H9 (cell line): ENCODE measurements at regions not wholly inside any gene's neighbourhood (a gene's known extent, or its start where the extent isn't known, plus 50 kb on each side); places are given as distances from the start of the nearest gene placed in this dataset.

ENCODE experiments used
- DNase-seq: peaks from one replicate; pipeline ENCODE4 v3.0.0-alpha.2; 2017
- H2AFZ ChIP-seq: one replicate; pipeline ENCODE4 v1.6.1; 2013; ENCODE audit warnings: mild to moderate bottlenecking, low read length, control low read depth, moderate library complexity
- H2AK5ac ChIP-seq: 2 replicates; pipeline ENCODE4 v1.6.1; 2013; ENCODE audit warnings: low read length, control low read depth, mixed read lengths; ENCODE audit not compliant: insufficient read length
- H2BK120ac ChIP-seq: one replicate; pipeline ENCODE4 v1.6.1; 2013; ENCODE audit warnings: low read depth, mild to moderate bottlenecking, low read length, control low read depth, inconsistent platforms; ENCODE audit not compliant: poor library complexity, severe bottlenecking
- H2BK12ac ChIP-seq: 2 replicates; pipeline ENCODE4 v1.6.1; 2013; ENCODE audit warnings: low read length, control low read depth, mixed read lengths, low read depth; ENCODE audit not compliant: insufficient read length
- H2BK15ac ChIP-seq: 2 replicates; pipeline ENCODE4 v1.6.1; 2013; ENCODE audit warnings: low read depth, low read length, control low read depth
- H2BK20ac ChIP-seq: one replicate; pipeline ENCODE4 v1.6.1; 2013; ENCODE audit warnings: low read depth, mild to moderate bottlenecking, low read length, control low read depth, inconsistent platforms; ENCODE audit not compliant: poor library complexity, severe bottlenecking
- H2BK5ac ChIP-seq: 2 replicates; pipeline ENCODE4 v1.6.1; 2013; ENCODE audit warnings: low read length, control low read depth, mixed read lengths; ENCODE audit not compliant: insufficient read length
- H3K14ac ChIP-seq: 2 replicates; pipeline ENCODE4 v1.6.1; 2013; ENCODE audit warnings: low read length, control low read depth; ENCODE audit not compliant: insufficient read depth
- H3K18ac ChIP-seq: 2 replicates; pipeline ENCODE4 v1.6.1; 2013; ENCODE audit warnings: low read depth, mild to moderate bottlenecking, mixed read lengths, low read length, control low read depth; ENCODE audit not compliant: insufficient read length
- H3K23ac ChIP-seq: 2 replicates; pipeline ENCODE4 v1.6.1; 2013; ENCODE audit warnings: low read length, control low read depth, mixed read lengths, low read depth; ENCODE audit not compliant: insufficient read length
- H3K23me2 ChIP-seq: 2 replicates; pipeline ENCODE4 v1.6.1; 2013; ENCODE audit warnings: low read depth, mild to moderate bottlenecking, mixed read lengths, low read length, control low read depth; ENCODE audit not compliant: insufficient read length, poor library complexity, severe bottlenecking
- H3K27ac ChIP-seq: 2 replicates; pipeline ENCODE4 v1.5.1; 2013; ENCODE audit warnings: low read length, control low read depth, mixed read lengths, low read depth; ENCODE audit not compliant: insufficient read length
- H3K27me3 ChIP-seq: 2 replicates; pipeline ENCODE4 v1.6.1; 2013; ENCODE audit warnings: low read length, control low read depth, inconsistent platforms; ENCODE audit not compliant: insufficient read depth
- H3K4ac ChIP-seq: 2 replicates; pipeline ENCODE4 v1.6.1; 2013; ENCODE audit warnings: low read depth, mild to moderate bottlenecking, control low read depth, inconsistent platforms, low read length, moderate library complexity
- H3K4me1 ChIP-seq: 2 replicates; pipeline ENCODE4 v1.6.1; 2013; ENCODE audit warnings: low read length, control low read depth, inconsistent platforms; ENCODE audit not compliant: insufficient read depth
- H3K4me2 ChIP-seq: 2 replicates; pipeline ENCODE4 v1.6.1; 2013; ENCODE audit warnings: low read length, control low read depth, mixed read lengths; ENCODE audit not compliant: insufficient read length, insufficient read depth
- H3K56ac ChIP-seq: 2 replicates; pipeline ENCODE4 v1.6.1; 2013; ENCODE audit warnings: low read depth, mild to moderate bottlenecking, mixed read lengths, low read length, control low read depth; ENCODE audit not compliant: insufficient read length
- H3K79me1 ChIP-seq: 2 replicates; pipeline ENCODE4 v1.6.1; 2013; ENCODE audit warnings: low read depth, mild to moderate bottlenecking, moderate library complexity, low read length, control low read depth, inconsistent platforms; ENCODE audit not compliant: insufficient read depth, poor library complexity, severe bottlenecking
- H3K79me2 ChIP-seq: 2 replicates; pipeline ENCODE4 v1.6.1; 2013; ENCODE audit warnings: low read length, control low read depth, inconsistent platforms; ENCODE audit not compliant: insufficient read depth
- H3K9ac ChIP-seq: 2 replicates; pipeline ENCODE4 v1.6.1; 2013; ENCODE audit warnings: low read length, control low read depth, mixed read lengths; ENCODE audit not compliant: insufficient read length; ENCODE audit errors: extremely low read depth
- H3K9me3 ChIP-seq: one replicate; pipeline ENCODE4 v1.6.1; 2013; ENCODE audit warnings: low read depth, low read length, inconsistent platforms; ENCODE audit not compliant: control insufficient read depth
- H3T11ph ChIP-seq: one replicate; pipeline ENCODE4 v1.6.1; 2013; ENCODE audit warnings: mild to moderate bottlenecking, low read length, control low read depth, inconsistent platforms
- H4K20me1 ChIP-seq: one replicate; pipeline ENCODE4 v1.6.1; 2013; ENCODE audit not compliant: control insufficient read depth, insufficient read length, insufficient read depth
- H4K5ac ChIP-seq: 2 replicates; pipeline ENCODE4 v1.6.1; 2013; ENCODE audit warnings: low read depth, mild to moderate bottlenecking, mixed read lengths, low read length, control low read depth; ENCODE audit not compliant: insufficient read length
- H4K8ac ChIP-seq: replicated peaks from 2 replicates; pipeline ENCODE4 v1.6.1; 2013; ENCODE audit warnings: low read length, control low read depth, mixed read lengths, low read depth; ENCODE audit not compliant: insufficient read length
- H4K91ac ChIP-seq: 2 replicates; pipeline ENCODE4 v1.6.1; 2013; ENCODE audit warnings: low read depth, mild to moderate bottlenecking, moderate library complexity, mixed read lengths, low read length, control low read depth; ENCODE audit not compliant: insufficient read length
- H3K27ac Mint-ChIP-seq, 3 experiments: 2 replicates in 2 of 3; 3 replicates in 1 of 3; pipeline ENCODE4 v1.8.0; 2020 to 2021; ENCODE audit warnings: mixed read lengths in 3 of 3, mild to moderate bottlenecking in 1 of 3, moderate library complexity in 1 of 3
- H3K27me3 Mint-ChIP-seq: 2 replicates; pipeline ENCODE4 v1.8.0; 2021; ENCODE audit warnings: low read depth, mild to moderate bottlenecking, moderate library complexity, mixed read lengths
- H3K36me3 Mint-ChIP-seq, 3 experiments: 2 replicates in 2 of 3; 3 replicates in 1 of 3; pipeline ENCODE4 v1.8.0; 2020 to 2021; ENCODE audit warnings: low read depth in 3 of 3, mixed read lengths in 3 of 3; ENCODE audit not compliant: insufficient read depth in 1 of 3
- H3K4me1 Mint-ChIP-seq, 2 experiments: 2 replicates each; pipeline ENCODE4 v1.8.0; 2020; ENCODE audit warnings: mixed read lengths in 2 of 2
- H3K4me3 Mint-ChIP-seq, 2 experiments: 2 replicates in 1 of 2; 3 replicates in 1 of 2; pipeline ENCODE4 v1.8.0; 2020 to 2021; ENCODE audit warnings: mild to moderate bottlenecking in 2 of 2, mixed read lengths in 2 of 2, moderate library complexity in 1 of 2
- H3K9me3 Mint-ChIP-seq, 2 experiments: 2 replicates in 1 of 2; 3 replicates in 1 of 2; pipeline ENCODE4 v1.8.0; 2020; ENCODE audit warnings: mild to moderate bottlenecking in 2 of 2, mixed read lengths in 2 of 2, moderate library complexity in 1 of 2
- CTCF ChIP-seq: fragments of 200-600 bp; sonication (generic); conservative IDR thresholded peaks from 3 replicates; pipeline ENCODE4 v1.8.0; 2021; ENCODE audit warnings: antibody characterized with exemption, mild to moderate bottlenecking
- WGBS: extraction: QIAGEN DNeasy Blood & Tissue Kit; methylation state at CpG from one replicate; pipeline ENCODE4 v1.1.7; 2013; ENCODE audit warnings: missing lambda C conversion rate, low lambda C conversion rate, mixed read lengths; ENCODE audit not compliant: insufficient read length; ENCODE audit errors: extremely low coverage; 5-methylcytosine and 5-hydroxymethylcytosine counted together

- TF ChIP-seq CTCF, result no peak
- H4K20me1 ChIP-seq, result no peaks in the 10 kb centered on the region
- no peaks in the 10 kb centered on the region for H3K27me3 ChIP-seq
- Mint-ChIP-seq H3K4me3 (no peak overlapping the region), H3K27me3 (no peaks in the 10 kb centered on the region; the same call in 1 of the 2 replicates), H3K4me1 (peaks cover 4% of the 10 kb centered on the region in 2 experiments; a peak in 3 of 4 replicates), H3K36me3 (no peaks in the 10 kb centered on the region), H3K9me3 (no peaks in the 10 kb centered on the region; a peak in 1 of 5 replicates), H3K27ac (no peak overlapping the region)
- no CpG with 5 or more reads among the region's 6 CpGs for WGBS
- H3K23me2 ChIP-seq, result no peaks in the 10 kb centered on the region
- no peaks in the 10 kb centered on the region for H3K9me3 ChIP-seq
- no peak overlapping the region for H2BK20ac ChIP-seq
- H3K79me1 ChIP-seq, result no peaks in the 10 kb centered on the region
- H3K18ac ChIP-seq, result no peak overlapping the region
- no peak overlapping the region for H3K27ac ChIP-seq
- H3K9ac ChIP-seq, result no peak overlapping the region
- H2BK12ac ChIP-seq, result no peak overlapping the region
- H3K4me2 ChIP-seq, result no peak overlapping the region
- no peak overlapping the region for H4K91ac ChIP-seq
- no peak overlapping the region for H2BK120ac ChIP-seq
- H2AFZ ChIP-seq, result no peak overlapping the region
- no peak overlapping the region for H2AK5ac ChIP-seq
- H4K5ac ChIP-seq, result no peak overlapping the region
- no peak overlapping the region for H3K14ac ChIP-seq
- H3K56ac ChIP-seq, result no peak overlapping the region
- no peak overlapping the region for H3T11ph ChIP-seq
- no peak for DNase-seq
- no peak overlapping the region for H2BK5ac ChIP-seq
- no peaks in the 10 kb centered on the region for H3K4me1 ChIP-seq
- H3K4ac ChIP-seq, result no peak overlapping the region
- no peak overlapping the region for H4K8ac ChIP-seq
- H3K79me2 ChIP-seq, result no peaks in the 10 kb centered on the region
- no peak overlapping the region for H2BK15ac ChIP-seq
- no peak overlapping the region for H3K23ac ChIP-seq
Measured at GRCh38 chr4:181140037-181140603, 1103.1 kb upstream of the TENM3 start.
